Inferior parietal cortex (tissue), 1 donor: ENCODE measurements at regions not wholly inside any gene's neighbourhood (a gene's known extent, or its start where the extent isn't known, plus 50 kb on each side); places are given as distances from the start of the nearest gene placed in this dataset.
"Not testable (repeated sequence)": the region's sequence is repeated elsewhere in the genome, so short reads cannot be mapped to it uniquely, and the experiment has no call there.

Experiments used
- DNase-seq: peaks from one replicate; pipeline ENCODE4 v3.0.0-alpha.2; 2016; ENCODE audit errors: extremely low spot score

DNA sequence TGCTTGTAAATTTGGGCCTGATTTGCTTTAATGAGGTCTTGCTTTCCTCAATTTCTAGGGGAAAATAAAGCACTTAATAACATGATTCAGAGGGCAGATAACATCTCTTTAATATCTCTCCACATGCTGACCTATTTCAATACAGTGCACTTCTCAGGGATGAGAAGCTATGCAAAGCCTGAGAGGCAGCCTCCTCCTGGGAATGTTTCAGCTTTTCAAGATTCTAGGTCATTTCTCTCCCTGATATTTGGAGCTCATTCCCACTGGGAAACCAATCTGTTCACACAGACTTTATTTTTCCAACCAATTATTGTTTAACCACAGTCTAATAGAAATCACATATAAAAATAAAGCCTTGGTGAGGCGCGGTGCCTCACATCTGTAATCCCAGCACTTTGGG, 67.0 kb upstream of the LSAMP start:
- DNase-seq: no peak

DNA sequence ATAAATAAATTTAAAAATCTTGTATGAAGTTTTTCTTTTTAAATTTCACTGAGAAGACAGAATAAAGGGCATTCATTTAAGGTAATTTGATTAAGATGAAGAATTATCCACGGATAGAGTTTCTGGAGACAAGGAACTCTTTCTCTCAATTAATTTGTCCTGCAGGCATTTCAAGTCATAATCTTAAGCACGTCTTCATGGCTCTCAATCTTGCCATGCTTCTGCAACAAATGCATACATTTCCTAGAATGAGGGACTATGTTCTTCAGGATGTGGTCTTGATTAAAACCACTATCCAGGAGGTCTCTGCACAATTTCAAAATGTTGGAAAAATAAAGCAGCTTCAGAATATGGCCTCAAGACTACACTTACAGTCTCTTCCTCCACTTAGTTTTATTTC, 67.6 kb upstream of the LSAMP start:
- DNase-seq: no peak

DNA sequence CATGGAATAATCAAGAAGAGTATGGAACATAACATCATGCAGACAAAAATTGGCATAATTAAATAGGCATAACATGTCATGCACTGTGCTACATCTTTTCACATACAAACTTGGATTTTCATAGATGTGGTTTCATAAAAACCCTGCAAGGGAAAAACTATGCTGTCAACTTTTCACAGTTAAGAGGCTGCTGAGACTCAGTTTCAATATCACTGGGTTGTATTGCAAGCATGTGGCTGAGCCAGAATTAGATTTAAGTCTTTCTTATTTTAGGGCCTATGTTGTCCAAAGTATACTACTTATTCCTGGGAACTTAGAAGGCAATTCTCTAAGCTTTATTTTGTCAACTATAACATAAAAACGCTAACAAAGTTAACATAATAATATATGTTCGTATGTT, 70.7 kb upstream of the LSAMP start:
- no peak for DNase-seq

DNA sequence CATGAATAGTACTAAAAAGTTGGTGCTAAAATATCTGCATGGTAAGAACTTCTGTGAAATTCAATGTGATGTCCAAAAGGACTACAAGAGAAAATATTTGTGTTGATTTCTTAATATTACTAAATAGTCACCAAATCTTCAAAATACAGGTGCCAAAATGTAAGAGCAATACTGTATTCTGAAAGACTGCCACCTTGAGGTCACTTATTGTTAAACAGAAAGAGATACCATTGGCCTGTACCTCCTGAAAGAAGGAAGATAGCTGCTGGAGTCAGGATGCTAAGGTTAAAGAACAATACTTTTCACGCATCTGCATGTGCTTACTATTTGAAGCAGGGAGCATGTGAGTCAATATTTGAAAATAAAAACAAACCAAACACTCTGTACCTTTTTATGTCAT, 72.0 kb upstream of the LSAMP start:
- DNase-seq: no peak

DNA sequence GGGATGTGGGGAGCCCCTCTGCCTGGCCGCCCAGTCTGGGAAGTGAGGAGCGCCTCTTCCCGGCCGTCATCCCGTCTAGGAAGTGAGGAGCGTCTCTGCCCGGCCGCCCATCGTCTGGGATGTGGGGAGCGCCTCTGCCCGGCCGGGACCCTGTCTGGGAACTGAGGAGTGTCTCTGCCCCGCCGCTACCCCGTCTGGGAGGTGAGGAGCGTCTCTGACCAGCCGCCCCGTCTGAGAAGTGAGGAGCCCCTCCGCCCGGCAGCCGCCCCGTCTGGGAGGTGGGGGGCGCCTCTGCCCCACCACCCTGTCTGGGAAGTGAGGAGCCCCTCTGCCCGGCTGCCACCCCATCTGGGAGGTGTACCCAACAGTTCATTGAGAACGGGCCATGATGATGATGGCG, 73.8 kb upstream of the LSAMP start:
- DNase-seq: not testable (repeated sequence)

DNA sequence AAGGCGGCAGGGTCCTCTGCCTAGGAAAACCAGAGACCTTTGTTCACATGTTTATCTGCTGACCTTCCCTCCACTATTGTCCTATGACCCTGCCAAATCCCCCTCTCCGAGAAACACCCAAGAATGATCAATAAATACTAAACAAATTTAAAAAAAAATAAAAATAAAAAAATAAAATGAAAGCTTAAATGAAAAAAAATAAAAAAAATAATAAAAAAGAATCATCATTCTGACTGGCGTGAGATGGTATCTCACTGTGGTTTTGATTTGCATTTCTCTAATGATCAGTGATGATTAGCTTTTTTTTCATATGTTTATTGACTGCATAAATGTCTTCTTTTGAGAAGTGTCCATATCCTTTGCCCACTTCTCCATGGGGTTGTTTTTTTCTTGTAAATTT, 74.5 kb upstream of the LSAMP start:
- not testable (repeated sequence) for DNase-seq

DNA sequence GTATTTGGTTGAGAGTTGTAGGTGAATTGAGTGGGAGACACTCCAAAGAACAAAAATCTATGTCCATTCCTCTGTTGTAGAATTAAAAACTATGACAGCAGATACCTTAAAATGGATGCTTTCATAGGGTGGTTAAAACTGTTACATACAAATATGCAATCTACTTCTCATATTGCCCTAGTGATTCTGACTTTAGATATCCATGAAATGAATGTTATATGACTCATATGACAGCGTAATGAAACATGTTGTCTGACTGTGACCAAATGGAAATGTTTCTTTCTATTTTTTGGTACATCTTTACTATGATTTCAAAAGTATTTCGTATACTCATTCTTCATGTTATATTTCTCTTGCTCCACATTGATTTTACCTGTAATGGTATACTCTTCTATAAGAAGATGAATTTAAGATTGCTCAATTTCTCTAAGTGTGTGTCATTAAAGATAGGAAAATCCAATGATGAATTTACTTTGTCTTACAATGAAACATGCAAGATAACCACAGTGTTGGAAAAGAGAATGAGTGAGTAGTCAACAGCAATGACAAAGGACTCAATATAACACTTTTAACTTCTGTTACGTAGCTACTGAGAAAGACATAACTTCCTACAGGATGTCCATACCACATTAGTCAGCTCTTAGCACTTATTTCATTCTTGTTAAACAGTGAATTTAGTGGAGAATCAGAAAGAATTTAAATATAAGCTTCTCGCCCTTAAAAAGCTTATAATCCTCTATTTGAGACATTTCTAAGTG, 79.3 kb upstream of the LSAMP start:
- DNase-seq: no peak

DNA sequence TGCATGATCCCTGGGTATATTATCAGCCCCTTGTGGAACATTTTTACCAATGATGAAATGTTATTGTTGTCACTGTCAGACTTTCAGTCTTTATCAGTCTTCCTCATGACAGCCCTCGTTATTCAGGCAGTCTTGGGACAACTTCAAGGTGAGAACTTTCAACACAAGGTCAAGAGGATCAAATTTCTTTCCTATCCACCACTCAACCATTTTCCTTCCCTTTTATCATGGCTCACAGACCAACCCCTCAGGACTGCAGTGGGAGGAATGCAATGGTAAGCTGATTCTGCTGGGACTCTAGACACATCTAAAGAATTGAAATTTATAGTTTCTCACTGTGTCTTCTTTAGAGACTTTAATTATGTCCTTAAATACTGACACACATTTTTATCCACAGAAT, 107.0 kb upstream of the LSAMP start:
- no peak for DNase-seq

DNA sequence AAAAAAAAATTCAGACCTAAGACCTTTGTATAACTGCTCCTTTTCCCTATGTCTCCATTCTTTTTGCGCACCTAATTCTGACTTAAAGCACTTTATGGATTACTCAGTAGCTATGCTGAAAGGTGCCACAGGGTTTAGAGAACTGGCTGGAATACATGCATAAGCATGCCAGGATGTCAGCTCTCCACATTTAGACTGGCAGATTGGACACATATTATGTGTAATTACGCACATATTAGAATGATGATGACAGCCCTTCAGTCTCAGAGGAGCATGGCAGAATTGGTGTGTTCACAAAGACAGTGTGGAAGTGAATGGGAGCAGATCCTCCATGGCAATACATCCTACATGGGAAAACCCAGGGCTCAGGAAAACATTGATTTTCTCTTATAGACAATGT, 108.1 kb upstream of the LSAMP start:
- DNase-seq: no peak

DNA sequence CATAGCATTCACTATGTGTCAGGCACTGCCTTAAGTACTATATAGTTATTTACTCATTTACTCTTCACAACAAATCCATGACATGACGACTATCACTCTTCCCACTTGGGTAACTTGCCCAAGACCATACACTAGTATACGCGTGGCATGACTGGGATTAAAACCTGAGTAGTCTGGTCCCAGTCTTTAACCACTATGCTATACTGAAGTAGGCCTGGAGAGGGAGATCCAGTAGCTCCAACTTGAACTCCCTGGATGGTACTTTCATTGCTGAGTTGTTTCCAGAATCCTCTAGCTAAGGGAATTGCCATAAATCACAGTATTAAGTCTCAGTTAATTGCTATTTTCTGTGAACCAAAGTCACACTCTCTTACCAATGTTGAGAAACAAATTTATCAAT, 116.2 kb upstream of the LSAMP start:
- DNase-seq: no peak

DNA sequence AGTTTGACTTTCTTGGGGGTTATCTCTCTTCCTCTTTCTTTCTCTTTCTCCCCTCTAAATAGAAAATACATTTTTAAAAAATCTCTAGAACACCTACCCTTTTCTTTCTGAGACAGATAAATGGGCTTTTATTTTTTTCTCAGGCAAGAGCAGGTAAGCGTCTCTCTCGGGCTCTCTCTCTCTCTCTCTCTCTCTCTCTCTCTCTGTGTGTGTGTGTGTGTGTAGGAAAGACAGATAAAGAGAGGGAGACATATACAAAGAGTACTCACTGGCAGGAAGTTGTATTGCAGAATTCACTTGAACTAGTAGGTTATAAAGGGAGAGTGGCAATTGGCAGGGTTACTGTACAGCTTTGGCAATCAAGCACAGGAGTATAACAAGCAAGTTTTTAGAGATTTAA, 118.1 kb upstream of the LSAMP start:
- no peak for DNase-seq

DNA sequence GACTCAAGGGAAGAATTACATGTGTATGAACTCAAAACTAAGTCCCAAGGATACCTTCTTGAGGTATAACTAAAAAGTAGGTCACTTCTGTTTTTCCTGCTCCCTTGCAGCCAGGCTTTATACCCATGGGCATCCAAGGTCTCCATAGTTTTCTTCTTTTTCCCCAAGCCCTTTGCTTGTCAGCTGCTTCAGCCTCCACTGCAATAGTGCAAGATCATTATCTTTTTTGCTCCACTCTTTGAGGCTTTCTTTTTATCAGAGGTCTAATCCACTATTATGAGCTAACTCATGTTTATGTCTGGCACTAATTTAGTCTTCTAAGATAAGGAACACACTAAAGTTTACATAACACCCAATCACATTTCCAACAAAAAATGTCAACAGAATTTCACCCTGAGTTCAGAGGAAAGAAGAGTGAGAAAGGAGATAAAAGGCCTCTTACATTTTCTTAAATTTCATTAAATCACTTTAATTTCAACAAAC, 121.2 kb upstream of the LSAMP start:
- no peak for DNase-seq

DNA sequence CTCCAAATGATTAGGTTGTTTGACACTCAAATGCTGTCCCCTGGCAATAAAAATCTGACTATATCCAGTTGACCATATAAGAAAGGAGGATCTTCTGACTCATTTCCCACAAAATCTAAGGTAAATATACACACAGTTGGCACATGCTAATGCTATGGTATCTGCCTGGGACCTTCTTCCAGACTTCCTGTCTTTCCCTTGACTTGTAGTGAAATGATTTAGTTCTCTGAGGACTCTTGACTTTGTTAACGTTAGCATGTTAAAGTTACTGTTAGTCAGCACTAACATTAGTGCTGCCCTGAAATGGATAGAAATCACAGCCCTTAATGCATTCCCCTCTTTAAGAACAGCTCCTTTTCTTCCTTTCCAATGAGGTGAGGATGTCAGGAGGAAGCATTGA, 124.3 kb upstream of the LSAMP start:
- DNase-seq: no peak

DNA sequence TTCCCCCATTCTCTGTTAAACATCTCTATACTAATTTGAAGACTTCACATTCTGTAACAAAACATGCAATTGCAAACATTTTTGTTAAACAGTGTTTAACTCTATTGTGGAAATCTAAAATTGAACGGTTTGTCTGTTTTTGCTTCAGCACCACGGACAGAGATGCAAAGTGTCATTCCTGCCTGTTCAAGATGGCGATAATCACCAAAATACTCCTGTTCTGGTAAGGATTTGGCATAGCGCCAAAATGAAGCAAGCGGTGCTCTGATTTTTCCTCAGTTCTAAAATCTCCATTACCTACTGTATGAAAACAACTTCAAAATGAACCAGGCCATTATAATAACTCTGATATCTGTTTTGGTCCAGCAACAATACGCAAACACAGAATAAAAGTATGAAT, 129.7 kb upstream of the TUSC7 start:
- DNase-seq: no peak

DNA sequence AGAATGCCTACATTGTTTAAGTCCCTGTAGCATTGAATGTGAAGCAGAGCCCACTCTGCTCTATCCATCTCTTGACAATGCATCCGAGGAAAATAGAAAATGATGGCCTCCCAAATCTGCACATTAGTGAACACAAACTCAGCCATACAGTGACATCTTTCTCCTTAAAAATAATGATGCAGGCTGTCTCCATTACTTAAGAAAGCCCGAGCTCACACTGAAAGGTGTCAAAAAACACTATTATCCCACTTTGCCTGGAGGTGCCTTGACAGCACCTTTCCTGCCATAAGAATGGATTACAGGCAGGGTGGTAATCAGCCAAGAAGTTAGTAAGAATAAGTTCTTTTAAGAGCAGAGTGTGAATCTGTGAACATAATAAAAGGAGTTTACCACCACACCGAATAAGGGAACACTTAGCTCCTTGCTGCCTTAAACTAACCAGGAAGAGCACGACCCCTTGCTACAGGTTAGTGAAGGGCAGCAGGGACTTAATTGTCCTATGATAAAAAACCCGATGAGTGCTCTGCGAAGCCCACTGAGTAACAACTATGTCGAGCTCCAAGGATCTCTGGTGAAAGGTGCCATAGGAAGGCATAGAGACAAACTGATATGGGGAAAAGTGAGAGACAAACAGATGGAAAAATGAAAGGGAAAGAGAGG, 123.2 kb upstream of the TUSC7 start:
- DNase-seq: no peak

DNA sequence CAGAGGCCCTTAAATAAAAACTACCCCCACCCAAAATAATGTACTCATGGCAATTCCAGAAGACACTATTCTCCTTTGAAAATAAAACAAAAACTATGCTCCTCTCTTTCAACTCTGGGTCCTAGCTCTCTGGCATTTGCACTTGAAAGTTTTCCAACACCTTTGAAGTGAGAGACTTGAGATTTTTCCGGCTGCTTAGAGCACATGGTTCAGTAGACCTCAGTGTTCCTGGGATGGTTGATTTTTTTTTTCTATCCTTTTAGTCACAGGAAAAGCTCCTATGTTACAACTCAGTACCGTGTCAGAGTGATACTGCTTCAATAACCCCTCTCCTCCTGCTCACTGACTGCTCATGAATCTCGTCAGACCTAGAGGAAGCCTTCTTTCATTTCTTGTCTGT, 118.3 kb upstream of the TUSC7 start:
- no peak for DNase-seq

DNA sequence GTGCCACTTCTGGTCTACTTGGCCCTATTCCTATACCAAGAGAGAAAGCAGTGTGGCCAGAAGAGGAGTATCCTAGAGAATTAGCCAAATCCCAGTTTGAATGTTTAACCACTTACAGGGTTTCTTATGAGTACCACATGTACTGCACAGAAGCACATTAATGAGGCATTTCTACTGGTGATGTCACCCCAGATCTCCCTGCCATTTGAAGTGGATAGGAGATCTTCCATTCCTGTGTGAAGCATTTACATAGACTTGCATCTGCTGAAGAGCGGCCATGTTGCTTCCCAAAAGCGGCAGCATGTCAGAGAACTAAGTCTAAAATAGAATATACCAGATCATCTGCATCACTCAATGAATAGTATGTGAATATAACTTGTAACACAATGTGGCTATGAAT, 108.4 kb upstream of the TUSC7 start:
- no peak for DNase-seq

DNA sequence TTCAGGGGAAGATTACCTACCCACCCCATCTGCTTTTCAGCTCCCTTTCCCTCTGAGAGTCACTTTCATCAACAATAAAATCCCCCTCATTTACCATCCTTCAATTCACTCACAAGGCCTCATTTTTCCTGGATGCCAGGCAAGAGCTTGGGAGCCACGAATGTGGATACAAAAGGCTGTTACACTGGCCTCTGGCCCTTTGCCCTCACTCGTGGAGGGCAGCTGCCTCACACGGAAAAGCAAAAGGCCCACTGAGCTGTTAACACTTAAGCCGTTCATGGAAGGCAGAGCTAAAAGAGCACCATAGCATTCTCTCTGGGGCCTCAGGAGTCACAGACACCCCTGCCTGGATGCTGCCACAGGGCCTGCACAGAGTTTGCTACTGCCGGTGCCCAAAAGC, 102.4 kb upstream of the TUSC7 start:
- peak; percentile 22 for DNase-seq

DNA sequence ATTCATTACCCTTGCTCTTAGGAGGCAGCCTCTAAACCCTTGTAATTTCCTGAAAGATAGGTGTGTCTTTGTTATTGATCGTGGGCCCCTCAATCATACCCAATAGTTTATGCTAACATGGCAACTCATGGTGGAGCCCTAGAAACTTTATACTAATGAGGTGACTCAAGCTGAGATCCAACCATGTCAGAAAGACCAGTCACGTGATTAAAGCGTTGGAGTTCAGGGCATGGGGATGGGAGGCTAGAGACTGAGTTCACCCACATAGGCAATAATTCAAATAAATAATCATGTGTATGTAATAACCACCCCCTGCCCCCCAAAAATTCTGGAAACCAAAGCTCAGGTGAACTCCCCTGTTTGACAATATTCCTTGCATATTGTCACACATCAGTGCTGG, 99.5 kb upstream of the TUSC7 start:
- DNase-seq: no peak

DNA sequence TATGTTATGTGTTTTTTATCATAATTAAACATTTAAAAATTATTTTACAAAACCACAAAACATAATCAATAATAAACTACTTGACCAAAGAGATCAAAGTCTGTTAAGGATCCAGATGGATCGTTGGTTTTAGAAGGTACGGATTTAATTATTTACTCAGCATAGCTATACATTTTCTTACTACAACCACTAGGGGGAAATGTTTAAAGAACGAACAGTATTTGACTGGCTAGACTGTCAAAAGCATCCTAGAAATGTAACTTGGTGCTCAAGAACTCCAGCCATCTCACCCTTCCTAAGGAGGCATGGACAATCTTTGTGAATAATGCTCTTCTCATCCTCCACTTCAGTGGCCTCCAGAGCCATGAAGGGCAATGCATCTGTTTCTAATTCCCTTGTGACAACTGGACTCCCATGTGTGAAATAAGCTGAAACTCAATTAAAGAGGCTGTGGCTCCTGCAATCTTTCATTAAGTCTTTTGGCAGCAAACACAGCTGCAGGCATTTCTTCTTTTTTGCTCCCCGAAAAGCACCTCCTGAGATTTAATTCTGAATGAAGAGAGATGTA, 94.7 kb upstream of the TUSC7 start:
- peak; percentile 21 for DNase-seq

DNA sequence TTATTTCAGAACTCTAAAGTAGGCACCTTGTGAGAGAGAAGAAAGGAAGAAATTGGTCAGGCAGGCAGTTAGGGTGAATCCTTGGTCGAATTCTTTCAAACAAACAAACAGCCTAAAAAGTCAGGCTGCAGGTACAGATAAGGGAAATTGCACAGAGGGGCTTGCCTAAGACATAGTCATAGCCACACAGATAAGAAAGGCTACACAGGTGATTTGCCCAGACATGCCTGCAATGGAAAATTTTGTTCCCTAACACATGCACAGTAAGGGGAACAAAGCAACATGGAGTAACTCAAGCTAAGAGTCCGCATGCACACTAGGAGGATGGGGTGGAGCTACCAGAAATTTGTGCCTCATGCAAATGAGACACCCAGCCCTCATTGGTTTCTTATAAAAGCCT, 91.4 kb upstream of the TUSC7 start:
- no peak for DNase-seq

DNA sequence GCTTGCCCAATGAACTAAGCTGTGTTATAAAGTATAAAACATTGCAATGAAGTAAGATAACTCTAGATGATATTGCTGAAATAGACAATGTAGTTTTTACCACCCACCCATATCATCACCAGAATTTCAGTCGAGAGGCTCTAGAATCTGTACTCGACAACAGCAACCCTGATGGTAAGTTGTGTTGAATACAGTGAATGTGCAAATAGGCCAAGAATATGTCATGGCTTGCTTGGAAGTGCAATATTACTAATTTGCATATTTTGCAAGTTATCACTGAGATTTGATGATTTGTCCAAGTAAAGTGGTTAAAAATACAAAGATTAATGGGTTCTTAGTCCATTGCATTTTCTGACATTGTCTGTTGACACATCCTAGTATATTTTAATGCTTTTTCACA, 90.6 kb upstream of the TUSC7 start:
- no peak for DNase-seq

DNA sequence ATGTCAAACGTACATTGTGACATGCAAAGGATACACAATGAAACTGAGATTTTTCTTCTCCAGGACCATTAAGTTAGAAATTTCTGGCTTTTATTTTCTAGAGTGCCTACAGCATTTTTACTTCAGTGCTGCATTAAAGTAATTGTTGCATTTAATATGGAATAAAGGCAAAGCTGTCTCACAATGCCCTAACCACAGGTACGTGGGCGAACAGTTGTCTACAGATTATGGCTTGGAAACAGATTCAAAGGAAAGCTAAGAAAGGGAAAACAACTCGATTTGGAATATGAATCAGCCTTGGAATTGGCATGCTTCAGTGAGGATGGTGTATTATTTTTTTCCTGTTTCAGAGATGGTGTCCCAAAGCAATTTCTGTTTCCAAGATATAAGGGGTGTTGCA, 79.1 kb upstream of the TUSC7 start:
- DNase-seq: peak; percentile 9
